ENCODE measurements at regions not wholly inside any gene's neighbourhood (a gene's known extent, or its start where the extent isn't known, plus 50 kb on each side); places are given as distances from the start of the nearest gene placed in this dataset.

DNA sequence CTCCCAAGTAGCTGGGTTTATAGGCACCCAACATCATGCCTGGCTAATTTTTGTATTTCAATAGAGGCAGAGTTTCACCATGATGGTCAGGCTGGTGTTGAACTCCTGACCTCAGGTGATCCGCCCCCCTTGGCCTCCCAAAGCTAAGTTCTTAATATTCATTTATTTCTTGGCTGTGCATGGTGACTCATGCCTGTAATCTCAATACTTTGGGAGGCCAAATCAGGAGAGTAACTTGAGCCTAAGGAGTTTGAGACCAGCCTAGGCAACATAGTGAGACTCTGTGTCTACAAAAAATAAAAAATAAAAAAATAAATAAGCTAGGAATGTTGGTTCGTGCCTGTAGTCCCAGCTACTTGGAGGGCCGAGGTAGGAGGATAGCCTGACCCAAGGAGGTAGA is 587.1 kb upstream of the FTMT start:
- TF ChIP-seq, protein P1, sequence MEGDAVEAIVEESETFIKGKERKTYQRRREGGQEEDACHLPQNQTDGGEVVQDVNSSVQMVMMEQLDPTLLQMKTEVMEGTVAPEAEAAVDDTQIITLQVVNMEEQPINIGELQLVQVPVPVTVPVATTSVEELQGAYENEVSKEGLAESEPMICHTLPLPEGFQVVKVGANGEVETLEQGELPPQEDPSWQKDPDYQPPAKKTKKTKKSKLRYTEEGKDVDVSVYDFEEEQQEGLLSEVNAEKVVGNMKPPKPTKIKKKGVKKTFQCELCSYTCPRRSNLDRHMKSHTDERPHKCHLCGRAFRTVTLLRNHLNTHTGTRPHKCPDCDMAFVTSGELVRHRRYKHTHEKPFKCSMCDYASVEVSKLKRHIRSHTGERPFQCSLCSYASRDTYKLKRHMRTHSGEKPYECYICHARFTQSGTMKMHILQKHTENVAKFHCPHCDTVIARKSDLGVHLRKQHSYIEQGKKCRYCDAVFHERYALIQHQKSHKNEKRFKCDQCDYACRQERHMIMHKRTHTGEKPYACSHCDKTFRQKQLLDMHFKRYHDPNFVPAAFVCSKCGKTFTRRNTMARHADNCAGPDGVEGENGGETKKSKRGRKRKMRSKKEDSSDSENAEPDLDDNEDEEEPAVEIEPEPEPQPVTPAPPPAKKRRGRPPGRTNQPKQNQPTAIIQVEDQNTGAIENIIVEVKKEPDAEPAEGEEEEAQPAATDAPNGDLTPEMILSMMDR (CRISPR knock-in tag; IDR thresholded peaks at IDR 0.05) = no peak
- TF ChIP-seq EED (CRISPR knock-in tag; IDR thresholded peaks at IDR 0.05) (no peak), ZSCAN20 (CRISPR knock-in tag; IDR thresholded peaks at IDR 0.05; ENCODE audit: borderline replicate concordance) (no peak)
